T47D (cell line): ENCODE measurements at regions not wholly inside any gene's neighbourhood (a gene's known extent, or its start where the extent isn't known, plus 50 kb on each side); places are given as distances from the start of the nearest gene placed in this dataset.

ENCODE experiments used
- DNase-seq, 2 experiments: peaks; one replicate each; pipeline versions ENCODE4 v3.0.0 to v3.0.0-alpha.2; 2011 to 2012; ENCODE audit warnings: low read depth in 1 of 2, low spot score in 1 of 2
- JUND ChIP-seq: IDR thresholded peaks from 2 replicates; pipeline ENCODE4 v1.6.1; 2012; ENCODE audit warnings: low read depth
- in situ Hi-C: cut with HindIII; loops from 2 replicates; pipeline ENCODE4 v1.10.0; 2016; ENCODE audit warnings: low sequenced_read_pairs, low pct_unique_long_range_greater_than_20kb

GRCh38 chr13:30039511-30039911, 189.1 kb upstream of the UBL3 start:
- TF ChIP-seq JUND: no peak
- in situ Hi-C loops: no loop called here
- no peak for DNase-seq

- in situ Hi-C loops: no loop called here
- no peak for TF ChIP-seq JUND
- no peak for DNase-seq
Measured at GRCh38 chr13:30038884-30039283, 188.5 kb upstream of the UBL3 start.

GRCh38 chr13:30037766-30038165, 187.3 kb upstream of the UBL3 start:
- no peak for DNase-seq
- no peak for TF ChIP-seq JUND

GRCh38 chr13:30037306-30037705, 186.9 kb upstream of the UBL3 start:
- TF ChIP-seq JUND: no peak
- no peak for DNase-seq
- in situ Hi-C loops: no loop called here

More at GRCh38 chr13:30037766-30038165, 187.3 kb upstream of the UBL3 start:
- in situ Hi-C loops: no loop called here

DNA sequence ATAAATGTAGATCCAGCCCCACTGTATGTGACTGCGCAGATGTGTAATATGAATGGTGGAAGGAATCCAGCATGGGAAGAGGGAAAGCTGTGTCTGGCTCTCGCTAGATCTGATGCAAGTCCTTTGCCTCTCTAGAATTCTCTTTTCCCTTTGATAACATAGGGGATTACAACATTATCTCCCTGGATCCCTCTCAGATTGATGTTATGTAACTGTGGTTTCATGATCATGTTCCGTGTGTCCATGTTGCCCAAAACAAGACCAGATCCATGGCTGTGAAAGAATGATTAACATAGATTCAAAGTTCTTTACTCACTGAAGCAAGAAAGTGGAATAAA, 184.0 kb upstream of the UBL3 start:
- TF ChIP-seq JUND: no peak
- no peak for DNase-seq
- in situ Hi-C loops: no loop called here

DNA sequence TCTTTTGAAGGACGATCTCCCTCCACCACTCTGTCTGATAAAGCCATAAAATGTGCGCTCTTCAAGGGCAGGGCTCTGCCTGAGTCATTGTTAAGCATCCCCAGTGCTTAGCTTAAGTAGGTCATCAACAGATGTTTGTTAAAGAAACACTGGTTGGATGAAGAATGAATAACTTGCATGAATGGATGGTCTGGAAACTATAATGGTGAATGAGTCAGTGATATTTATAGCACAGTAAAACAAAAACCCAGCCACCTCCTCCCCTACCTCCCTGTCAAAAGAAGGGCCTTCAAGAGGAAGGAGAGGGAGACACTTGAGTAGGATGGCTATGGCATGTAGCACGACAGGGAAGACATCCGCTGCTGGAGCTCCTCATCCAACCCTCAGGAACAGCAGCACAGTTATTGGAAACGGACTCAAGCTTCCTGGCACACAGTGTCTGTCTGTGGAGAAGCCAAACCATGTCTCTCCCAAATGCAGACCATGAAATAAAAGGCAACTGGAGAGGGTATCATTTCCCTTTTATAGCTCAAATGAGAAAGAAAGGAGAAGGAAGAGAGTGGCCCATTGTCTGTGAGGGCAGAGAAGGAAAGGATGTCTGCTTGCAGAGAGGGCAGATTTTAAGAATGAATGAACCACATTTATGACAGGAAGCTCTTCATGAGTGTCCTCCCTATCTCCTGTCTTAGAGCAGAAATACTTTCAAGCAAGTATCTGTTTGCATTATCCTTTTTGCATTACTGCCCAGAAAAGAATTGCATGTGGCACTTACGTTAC, 183.5 kb upstream of the UBL3 start:
- in situ Hi-C loops: no loop called here
- DNase-seq: no peak
- TF ChIP-seq JUND: no peak

DNA sequence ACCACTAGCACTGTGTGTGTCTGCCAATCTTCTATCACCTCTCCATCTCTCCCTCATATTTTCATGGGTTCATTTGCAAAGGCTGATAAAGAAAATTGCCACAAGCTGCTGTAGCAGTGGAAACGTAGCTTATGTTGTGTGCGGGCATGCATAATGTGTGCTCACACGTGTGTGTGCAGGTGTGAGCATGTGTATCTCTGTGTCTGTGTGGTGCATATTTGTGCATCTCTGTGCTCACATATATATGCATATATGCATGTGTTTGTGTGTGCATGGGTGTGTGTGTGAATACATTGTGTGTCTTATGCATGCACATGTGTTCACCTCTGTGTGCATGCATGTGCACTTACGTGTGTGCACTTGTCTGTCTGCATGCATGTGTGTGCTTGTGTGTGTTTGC, 181.8 kb upstream of the UBL3 start:
- TF ChIP-seq JUND: no peak
- no peak for DNase-seq
- in situ Hi-C loops: no loop called here

GRCh38 chr13:30031488-30031887, 181.1 kb upstream of the UBL3 start:
- in situ Hi-C loops: no loop called here
- no peak for TF ChIP-seq JUND
- DNase-seq: no peak

DNA sequence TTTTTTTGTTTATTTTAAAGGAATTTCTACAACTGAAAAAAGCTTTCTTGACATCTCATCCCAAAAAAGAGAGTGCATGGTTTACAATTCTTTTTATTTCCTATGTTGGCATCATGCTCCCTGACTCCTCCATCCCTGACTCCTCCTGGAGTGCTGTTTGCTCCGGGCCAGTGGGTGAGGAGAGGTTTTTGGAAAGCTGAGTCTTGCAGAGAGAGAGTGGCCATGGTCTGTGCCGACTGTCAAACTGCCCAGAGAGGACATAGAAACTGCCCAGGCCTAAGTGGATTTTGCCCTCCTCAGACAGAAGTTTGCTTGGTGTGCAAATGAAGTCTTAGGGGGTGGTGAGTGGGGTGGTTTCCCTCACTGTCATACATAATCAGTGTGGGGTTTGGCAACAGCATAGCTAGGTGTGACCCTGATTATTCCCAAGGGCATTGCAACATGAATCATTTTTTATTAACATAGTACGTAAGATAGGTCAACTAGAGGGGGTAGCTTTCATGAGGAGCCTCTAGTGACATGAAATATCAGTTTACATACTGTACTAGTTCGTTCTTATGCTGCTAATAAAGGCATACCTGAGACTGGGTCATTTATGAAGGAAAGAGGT, 179.8 kb upstream of the UBL3 start:
- in situ Hi-C loops: no loop called here
- no peak for DNase-seq

GRCh38 chr13:30027569-30028455, 177.4 kb upstream of the UBL3 start:
- TF ChIP-seq JUND: no peak
- in situ Hi-C loops: no loop called here
- no peak for DNase-seq

More for the DNA sequence above, 179.8 kb upstream of the UBL3 start:
- no peak for TF ChIP-seq JUND

DNA sequence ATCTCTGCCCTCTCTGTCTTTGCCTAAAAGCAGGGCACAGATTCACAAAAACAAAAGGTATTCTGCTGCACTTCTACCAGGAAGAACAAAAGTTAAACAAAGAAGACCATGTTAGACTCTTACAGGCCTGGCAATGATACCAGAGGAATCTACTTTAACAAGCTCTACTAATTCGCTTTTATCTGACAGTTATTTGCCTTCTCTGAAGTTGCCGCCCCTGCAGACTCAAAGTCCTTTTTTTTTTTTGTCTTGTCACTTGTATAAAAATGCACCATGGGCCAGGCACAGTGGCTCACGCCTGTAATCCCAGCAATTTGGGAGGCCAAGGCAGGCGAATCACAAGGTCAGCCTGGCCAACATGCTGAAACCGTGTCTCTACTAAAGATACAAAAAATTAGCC, 176.5 kb upstream of the UBL3 start:
- in situ Hi-C loops: no loop called here
- DNase-seq: no peak
- TF ChIP-seq JUND: no peak

DNA sequence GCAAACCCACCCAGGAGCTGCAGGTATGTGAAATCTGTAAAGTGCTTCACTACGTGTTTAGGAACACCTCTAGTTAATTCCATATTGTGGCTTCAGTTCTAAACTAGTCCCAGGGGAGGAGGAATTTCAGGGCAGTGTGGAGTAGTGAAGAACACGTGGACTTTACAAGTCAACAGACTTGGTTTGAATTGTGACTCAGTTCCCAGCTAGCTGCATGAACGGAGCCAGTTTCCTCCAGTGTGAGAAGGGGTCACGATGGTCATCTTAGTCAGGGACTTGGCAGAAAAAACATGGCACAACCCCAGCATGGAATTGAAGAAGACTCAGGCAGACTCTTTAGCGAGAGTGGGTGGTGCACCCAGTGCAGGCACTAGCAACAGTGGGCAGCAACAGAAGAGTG, 175.7 kb upstream of the UBL3 start:
- in situ Hi-C loops: no loop called here
- DNase-seq: no peak

GRCh38 chr13:30025351-30025750, 174.9 kb upstream of the UBL3 start:
- no peak for DNase-seq
- in situ Hi-C loops: no loop called here
- no peak for TF ChIP-seq JUND

More for the DNA sequence above, 175.7 kb upstream of the UBL3 start:
- no peak for TF ChIP-seq JUND
